ENCODE measurements at regions not wholly inside any gene's neighbourhood (a gene's known extent, or its start where the extent isn't known, plus 50 kb on each side); places are given as distances from the start of the nearest gene placed in this dataset.

GRCh38 chr10:17538941-17539340, 78.2 kb downstream of the HACD1 start:
- TF ChIP-seq CTCF (IDR thresholded peaks at IDR 0.05) (no peak), POLR2A (IDR thresholded peaks at IDR 0.05) (no peak)

Measured in transverse colon (tissue), 3 donors.